Mesenchymal stem cell (in vitro differentiated cells and primary cell): ENCODE measurements at regions not wholly inside any gene's neighbourhood (a gene's known extent, or its start where the extent isn't known, plus 50 kb on each side); places are given as distances from the start of the nearest gene placed in this dataset.
A peak's percentile ranks its signal among the peaks of the same experiment; 100 is the strongest.

ENCODE experiments used
- DNase-seq: peaks from one replicate; pipeline ENCODE4 v3.0.0-alpha.2; 2013
- H2AFZ ChIP-seq: one replicate; pipeline ENCODE4 v1.6.1; 2013; ENCODE audit warnings: low read depth, mild to moderate bottlenecking, control low read depth, inconsistent platforms, low read length, moderate library complexity
- H2AK5ac ChIP-seq: 2 replicates; pipeline ENCODE4 v1.6.1; 2013; ENCODE audit warnings: low read length, moderate library complexity, mild to moderate bottlenecking, inconsistent platforms; ENCODE audit not compliant: severe bottlenecking
- H2BK120ac ChIP-seq: one replicate; pipeline ENCODE4 v1.6.1; 2013; ENCODE audit warnings: low read depth, mild to moderate bottlenecking, inconsistent platforms, low read length, moderate library complexity
- H2BK12ac ChIP-seq, 2 experiments: one replicate each; pipeline ENCODE4 v1.6.1; 2013; ENCODE audit warnings: inconsistent platforms in 2 of 2, low read length in 2 of 2, mild to moderate bottlenecking in 2 of 2, moderate library complexity in 2 of 2, control low read depth in 1 of 2
- H2BK15ac ChIP-seq: one replicate; pipeline ENCODE4 v1.6.1; 2013; ENCODE audit warnings: mild to moderate bottlenecking, low read depth, inconsistent platforms; ENCODE audit not compliant: poor library complexity, severe bottlenecking
- H2BK5ac ChIP-seq: 2 replicates; pipeline ENCODE4 v1.6.1; 2013; ENCODE audit warnings: low read depth, mild to moderate bottlenecking, low read length, control low read depth, inconsistent platforms; ENCODE audit not compliant: poor library complexity, severe bottlenecking
- H3K14ac ChIP-seq, 2 experiments: one replicate each; pipeline ENCODE4 v1.6.1; 2013; ENCODE audit warnings: inconsistent platforms in 2 of 2, low read length in 2 of 2, control low read depth in 1 of 2, mild to moderate bottlenecking in 1 of 2, moderate library complexity in 1 of 2
- H3K18ac ChIP-seq, 2 experiments: one replicate each; pipeline ENCODE4 v1.6.1; 2013; ENCODE audit warnings: inconsistent platforms in 2 of 2, low read length in 2 of 2, control low read depth in 1 of 2, low read depth in 1 of 2, mild to moderate bottlenecking in 1 of 2
- H3K23ac ChIP-seq, 2 experiments: one replicate each; pipeline ENCODE4 v1.6.1; 2013; ENCODE audit warnings: inconsistent platforms in 2 of 2, low read length in 2 of 2, mild to moderate bottlenecking in 2 of 2, moderate library complexity in 2 of 2, control low read depth in 1 of 2
- H3K27ac ChIP-seq: 2 replicates; pipeline ENCODE4 v1.5.1; 2013; ENCODE audit warnings: mild to moderate bottlenecking, moderate library complexity, low read length, control low read depth, inconsistent platforms; ENCODE audit not compliant: poor library complexity, severe bottlenecking
- H3K27me3 ChIP-seq, 2 experiments: 2 replicates each; pipeline versions ENCODE4 v1.6.1 to v1.7.0; 2013; ENCODE audit warnings: low read length in 2 of 2, mild to moderate bottlenecking in 2 of 2, moderate library complexity in 2 of 2, control low read depth in 1 of 2, inconsistent platforms in 1 of 2; ENCODE audit not compliant: control insufficient read depth in 1 of 2, insufficient read depth in 1 of 2
- H3K36me3 ChIP-seq, 2 experiments: 2 replicates each; pipeline versions ENCODE4 v1.6.1 to v1.7.0; 2013; ENCODE audit warnings: low read length in 2 of 2, control low read depth in 1 of 2, inconsistent platforms in 1 of 2, low read depth in 1 of 2, mild to moderate bottlenecking in 1 of 2; ENCODE audit not compliant: insufficient read depth in 2 of 2, control insufficient read depth in 1 of 2
- H3K4ac ChIP-seq, 2 experiments: one replicate each; pipeline ENCODE4 v1.6.1; 2013; ENCODE audit warnings: inconsistent platforms in 2 of 2, low read length in 2 of 2, mild to moderate bottlenecking in 2 of 2, moderate library complexity in 2 of 2, control low read depth in 1 of 2, low read depth in 1 of 2
- H3K4me1 ChIP-seq: 2 replicates; pipeline ENCODE4 v1.6.1; 2013; ENCODE audit warnings: low read depth, low read length, control low read depth; ENCODE audit not compliant: control insufficient read depth, insufficient read depth
- H3K4me2 ChIP-seq: 2 replicates; pipeline ENCODE4 v1.6.1; 2013; ENCODE audit warnings: low read length, mild to moderate bottlenecking, inconsistent platforms; ENCODE audit not compliant: poor library complexity, severe bottlenecking
- H3K4me3 ChIP-seq, 2 experiments: 2 replicates each; pipeline versions ENCODE4 v1.5.1 to v1.7.0; 2013; ENCODE audit warnings: low read length in 2 of 2, mild to moderate bottlenecking in 2 of 2, control low read depth in 1 of 2, low read depth in 1 of 2; ENCODE audit not compliant: insufficient read depth in 1 of 2
- H3K79me1 ChIP-seq: replicated peaks from 2 replicates; pipeline ENCODE4 v1.6.1; 2013; ENCODE audit warnings: mild to moderate bottlenecking, control low read depth, low read length, inconsistent platforms; ENCODE audit not compliant: poor library complexity, severe bottlenecking
- H3K9ac ChIP-seq: 2 replicates; pipeline ENCODE4 v1.7.0; 2013; ENCODE audit warnings: mild to moderate bottlenecking, low read length, moderate library complexity
- H3K9me3 ChIP-seq: 2 replicates; pipeline ENCODE4 v1.7.0; 2013; ENCODE audit warnings: mild to moderate bottlenecking, low read length; ENCODE audit not compliant: control insufficient read depth
- H4K8ac ChIP-seq: one replicate; pipeline ENCODE4 v1.6.1; 2013; ENCODE audit warnings: inconsistent platforms, mild to moderate bottlenecking, low read length, moderate library complexity
- H4K91ac ChIP-seq: one replicate; pipeline ENCODE4 v1.6.1; 2013; ENCODE audit warnings: mild to moderate bottlenecking, low read length, inconsistent platforms
- WGBS: methylation state at CpG from one replicate; pipeline ENCODE4 v1.1.7; 2013; ENCODE audit warnings: mixed read lengths; 5-methylcytosine and 5-hydroxymethylcytosine counted together

- Histone ChIP-seq H3K4me2 (no peak overlapping the region), H3K18ac (no peak overlapping the region), H3K14ac (no peak overlapping the region), H2BK12ac (no peak overlapping the region), H3K27me3 (peaks cover 0 to 10% of the 10 kb centered on the region in 2 experiments), H3K79me1 (no peaks in the 10 kb centered on the region), H4K8ac (no peak overlapping the region), H3K9ac (no peak overlapping the region), H3K23ac (no peak overlapping the region), H2BK5ac (no peak overlapping the region), H3K4me1 (peaks cover 3% of the 10 kb centered on the region), H4K91ac (no peak overlapping the region), H3K4ac (no peak overlapping the region), H3K27ac (peak overlapping the region; percentile 74), H3K4me3 (no peak overlapping the region), H3K9me3 (peaks cover 14% of the 10 kb centered on the region), H2AK5ac (no peak overlapping the region), H2BK120ac (no peak overlapping the region), H3K36me3 (no peaks in the 10 kb centered on the region), H2BK15ac (no peak overlapping the region), H2AFZ (no peak overlapping the region)
- no peak for DNase-seq
These were observed 147.6 kb upstream of the DIPK2B start for GRCh38 chrX:45348296-45348695.

- Histone ChIP-seq H3K27ac (peak overlapping the region; percentile 77), H3K4me3 (no peak overlapping the region), H4K8ac (no peak overlapping the region), H3K27me3 (peaks cover 0 to 9% of the 10 kb centered on the region in 2 experiments), H3K79me1 (no peaks in the 10 kb centered on the region), H2BK15ac (no peak overlapping the region), H3K36me3 (no peaks in the 10 kb centered on the region), H3K9ac (peak overlapping the region; percentile 39), H2BK120ac (no peak overlapping the region), H3K4me2 (no peak overlapping the region), H2AFZ (no peak overlapping the region), H3K18ac (no peak overlapping the region), H3K4ac (no peak overlapping the region), H3K4me1 (peaks cover 3% of the 10 kb centered on the region), H4K91ac (no peak overlapping the region), H3K14ac (no peak overlapping the region), H2BK5ac (no peak overlapping the region), H2AK5ac (no peak overlapping the region), H2BK12ac (no peak overlapping the region), H3K9me3 (peaks cover 14% of the 10 kb centered on the region), H3K23ac (no peak overlapping the region)
- DNase-seq, result no peak
These were observed 147.2 kb upstream of the DIPK2B start for GRCh38 chrX:45347877-45348276.

GRCh38 chrX:45344594-45344993 is 143.9 kb upstream of the DIPK2B start:
- Histone ChIP-seq H2BK120ac (no peak overlapping the region), H2AFZ (no peak overlapping the region), H3K4me1 (no peaks in the 10 kb centered on the region), H3K14ac (no peak overlapping the region), H3K27ac (no peak overlapping the region), H3K4ac (no peak overlapping the region), H3K23ac (no peak overlapping the region), H2AK5ac (no peak overlapping the region), H3K4me2 (no peak overlapping the region), H3K4me3 (no peak overlapping the region), H4K8ac (no peak overlapping the region), H3K36me3 (no peaks in the 10 kb centered on the region), H4K91ac (no peak overlapping the region), H3K9me3 (peaks cover 10% of the 10 kb centered on the region), H2BK12ac (no peak overlapping the region), H3K27me3 (no peaks in the 10 kb centered on the region), H3K18ac (no peak overlapping the region), H2BK15ac (no peak overlapping the region), H3K9ac (peak overlapping the region; percentile 44), H2BK5ac (no peak overlapping the region), H3K79me1 (no peaks in the 10 kb centered on the region)
- WGBS, result no CpG with 5 or more reads among the region's 2 CpGs
- peak; percentile 18 for DNase-seq

- H3K4me1 ChIP-seq, result no peaks in the 10 kb centered on the region
- H2BK15ac ChIP-seq, result no peak overlapping the region
- no peak overlapping the region for H3K14ac ChIP-seq
- no peak overlapping the region for H4K91ac ChIP-seq
- H3K9ac ChIP-seq, result no peak overlapping the region
- H3K4me3 ChIP-seq, result no peak overlapping the region
- DNase-seq, result no peak
- no peak overlapping the region for H2BK12ac ChIP-seq
- H3K4me2 ChIP-seq, result no peak overlapping the region
- H3K4ac ChIP-seq, result no peak overlapping the region
- H3K23ac ChIP-seq, result no peak overlapping the region
- no peak overlapping the region for H4K8ac ChIP-seq
- WGBS, result no CpG with 5 or more reads among the region's 1 CpG
- peaks cover 0 to 62% of the 10 kb centered on the region in 2 experiments for H3K27me3 ChIP-seq
- no peaks in the 10 kb centered on the region for H3K9me3 ChIP-seq
- H3K18ac ChIP-seq, result no peak overlapping the region
- no peak overlapping the region for H3K27ac ChIP-seq
- H2BK5ac ChIP-seq, result no peak overlapping the region
- H2AK5ac ChIP-seq, result no peak overlapping the region
- no peaks in the 10 kb centered on the region for H3K79me1 ChIP-seq
- H3K36me3 ChIP-seq, result no peaks in the 10 kb centered on the region
- no peak overlapping the region for H2AFZ ChIP-seq
- H2BK120ac ChIP-seq, result no peak overlapping the region
These were observed 128.5 kb upstream of the DIPK2B start for GRCh38 chrX:45329217-45329616.
